Glomerular visceral epithelial cell (primary cell): ENCODE measurements at regions not wholly inside any gene's neighbourhood (a gene's known extent, or its start where the extent isn't known, plus 50 kb on each side); places are given as distances from the start of the nearest gene placed in this dataset.
A peak's percentile ranks its signal among the peaks of the same experiment; 100 is the strongest.
"Not testable (repeated sequence)": the region's sequence is repeated elsewhere in the genome, so short reads cannot be mapped to it uniquely, and the experiment has no call there.

Experiments used
- DNase-seq: peaks from one replicate; pipeline ENCODE4 v3.0.0-alpha.2; 2016; ENCODE audit errors: extremely low spot score

DNA sequence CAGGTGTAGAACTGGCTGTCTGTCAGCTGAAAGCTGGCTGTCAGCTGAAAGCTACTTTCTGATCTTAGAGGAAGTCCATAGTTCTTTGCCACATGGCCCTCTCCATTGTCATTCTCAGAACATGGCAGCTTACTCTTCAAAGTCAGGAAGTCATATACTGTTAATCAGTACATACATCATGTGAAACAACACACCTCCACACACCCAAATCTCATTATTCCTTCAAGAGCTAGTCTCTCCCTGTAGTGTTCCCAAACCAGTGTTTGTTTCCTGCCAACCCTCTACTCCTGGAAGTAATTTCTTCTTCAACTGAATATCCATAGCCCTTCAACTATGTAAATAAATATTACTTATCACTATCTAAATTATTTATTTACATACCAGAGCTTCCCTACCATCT, 58.9 kb downstream of the OR5AK2 start:
- DNase-seq, result no peak

DNA sequence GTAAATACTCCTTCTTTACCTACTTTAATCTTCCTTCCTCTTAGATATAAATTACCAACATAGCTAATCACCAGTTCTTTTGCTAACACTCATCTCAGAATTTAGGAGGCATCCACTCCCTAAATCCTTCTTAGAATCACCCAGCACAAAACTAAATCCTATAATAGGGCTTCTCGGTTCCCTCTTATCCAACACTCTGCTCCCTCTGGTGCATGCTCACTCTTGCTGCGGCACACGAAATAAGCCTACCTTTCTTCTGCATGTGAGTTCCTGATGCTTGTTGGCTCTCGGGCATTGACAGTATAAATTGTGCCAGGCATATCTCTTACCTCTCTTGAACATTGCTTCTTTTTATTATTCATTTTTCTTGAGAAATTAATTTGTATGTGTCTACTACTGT, 61.0 kb downstream of the OR5AK2 start:
- DNase-seq, result no peak

DNA sequence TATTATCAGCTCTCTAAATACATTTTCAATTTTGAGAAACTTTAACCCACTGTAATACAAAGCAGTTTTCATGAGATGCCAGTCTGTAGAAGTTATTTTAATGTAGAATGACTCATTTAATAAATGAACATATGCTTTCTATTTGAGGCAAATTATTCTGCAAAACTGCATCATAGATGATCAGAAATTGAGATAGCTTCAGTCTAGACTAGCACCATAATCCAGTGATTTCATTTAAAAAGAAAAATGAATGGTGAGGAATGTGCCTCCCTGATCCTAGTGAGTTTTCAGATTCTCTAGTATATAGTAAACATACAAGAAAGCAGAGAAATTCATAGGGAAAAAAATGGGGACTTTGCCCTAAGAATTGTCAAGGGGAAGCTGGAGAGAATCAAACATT, 66.1 kb downstream of the OR5AK2 start:
- no peak for DNase-seq

DNA sequence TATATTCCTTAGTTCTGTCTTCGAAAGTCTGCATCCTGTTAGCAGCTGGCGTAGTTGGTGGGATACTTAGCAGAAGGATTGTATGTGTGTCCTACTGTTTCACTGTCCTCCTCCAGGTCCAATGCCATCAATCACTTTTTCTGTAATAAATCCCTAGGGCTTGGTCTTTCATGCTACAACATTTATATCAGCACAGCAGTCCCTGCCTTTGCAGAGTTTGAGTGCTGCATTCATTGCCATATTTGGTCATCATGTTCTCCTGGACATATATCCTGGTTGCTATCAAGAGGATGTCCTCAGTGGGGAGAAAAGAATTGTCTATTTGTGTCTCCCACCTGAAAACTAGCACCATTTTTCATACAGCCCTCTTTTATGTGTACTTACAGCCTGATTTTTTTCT, 67.0 kb downstream of the OR5AK2 start:
- no peak for DNase-seq

DNA sequence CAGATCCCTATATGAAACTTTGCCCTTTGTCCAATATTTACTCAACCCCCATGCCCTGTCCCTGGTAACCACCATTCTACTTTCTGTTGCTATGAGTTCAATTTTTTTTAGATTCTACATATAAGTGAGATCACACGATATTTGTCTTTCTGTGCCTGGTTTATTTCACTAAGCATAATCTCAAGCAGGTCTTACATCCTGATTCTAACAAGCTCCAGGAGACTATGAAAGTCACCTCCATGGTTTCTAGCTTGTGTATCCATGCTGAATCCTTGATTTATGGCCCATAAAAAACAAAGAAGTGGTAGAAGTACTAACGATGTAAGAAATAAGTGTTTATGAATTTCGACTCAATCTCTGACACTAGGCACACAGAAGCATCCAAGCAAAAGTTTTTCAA, 68.0 kb downstream of the OR5AK2 start:
- no peak for DNase-seq

DNA sequence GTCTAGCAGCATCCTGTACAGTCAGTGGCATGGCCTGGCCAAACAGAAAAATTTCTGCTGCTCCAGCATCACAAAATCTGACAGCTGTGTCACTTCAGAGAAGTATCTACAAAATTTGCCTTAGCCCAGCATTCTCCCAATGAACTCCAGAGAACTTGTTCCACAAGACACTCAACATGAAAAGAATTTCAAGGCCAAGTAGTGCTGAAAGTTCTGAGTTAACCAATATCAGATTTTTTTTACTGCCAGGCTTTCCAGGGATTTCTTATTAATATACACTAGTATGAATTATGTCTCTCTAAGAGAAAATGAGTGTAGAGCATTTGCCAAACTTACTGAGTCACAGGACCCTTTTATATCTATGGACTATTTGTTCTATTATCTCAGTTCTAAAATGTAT, 68.8 kb downstream of the OR5AK2 start:
- no peak for DNase-seq

DNA sequence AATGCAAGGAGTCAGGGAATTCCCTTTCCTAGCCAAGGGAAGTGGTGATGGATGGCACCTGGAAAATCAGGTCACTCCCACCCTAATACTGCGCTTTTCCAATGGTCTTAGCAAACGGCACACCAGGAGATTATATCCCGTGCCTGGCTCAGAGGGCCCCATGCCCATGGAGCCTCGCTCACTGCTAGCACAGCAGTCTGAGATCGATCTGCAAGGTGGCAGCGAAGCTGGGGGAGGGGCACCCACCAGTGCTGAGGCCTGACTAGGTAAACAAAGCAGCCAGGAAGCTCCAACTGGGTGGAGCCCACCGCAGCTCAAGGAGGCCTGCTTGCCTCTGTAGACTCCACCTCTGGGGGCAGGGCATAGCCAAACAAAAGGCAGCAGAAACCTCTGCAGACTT, 74.2 kb downstream of the OR5AK2 start:
- not testable (repeated sequence) for DNase-seq

DNA sequence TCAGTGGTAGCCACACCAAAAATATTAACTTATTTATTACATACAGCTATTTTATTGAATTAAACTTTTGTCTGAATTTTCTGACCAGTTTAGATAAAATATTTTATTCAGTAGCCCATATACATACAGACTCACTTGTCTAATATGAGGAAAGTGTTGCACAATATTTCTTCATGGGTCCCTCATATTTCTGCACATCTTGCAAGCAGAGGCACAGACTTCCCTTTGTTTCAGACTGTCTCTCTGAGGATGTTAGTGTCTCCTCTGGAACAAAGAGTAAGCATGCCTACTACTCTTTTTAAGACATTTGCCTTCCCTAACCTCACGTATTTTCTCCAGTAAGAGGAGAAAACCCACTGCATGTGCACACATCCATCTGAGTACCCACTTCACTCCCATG, 81.2 kb downstream of the OR5AK2 start:
- DNase-seq, result no peak

DNA sequence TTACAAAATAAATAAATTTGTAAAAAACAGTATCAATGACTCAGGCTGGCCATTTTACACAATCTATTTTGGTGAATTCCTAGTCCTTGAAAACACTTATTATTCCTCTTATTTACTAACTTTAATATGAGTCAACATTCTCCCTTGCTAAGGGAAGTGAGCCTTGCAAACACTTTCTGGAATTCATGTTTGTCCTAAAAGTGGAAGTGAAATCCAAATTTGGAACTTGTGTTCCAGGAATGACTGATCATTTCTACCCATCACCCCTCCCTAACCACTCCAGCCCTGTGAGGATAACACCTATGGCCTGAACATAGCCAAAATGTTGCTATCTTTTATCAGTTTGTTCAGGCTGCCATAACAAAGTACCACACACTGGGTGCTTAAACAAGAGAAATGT, 83.1 kb downstream of the OR5AK2 start:
- DNase-seq, result no peak

DNA sequence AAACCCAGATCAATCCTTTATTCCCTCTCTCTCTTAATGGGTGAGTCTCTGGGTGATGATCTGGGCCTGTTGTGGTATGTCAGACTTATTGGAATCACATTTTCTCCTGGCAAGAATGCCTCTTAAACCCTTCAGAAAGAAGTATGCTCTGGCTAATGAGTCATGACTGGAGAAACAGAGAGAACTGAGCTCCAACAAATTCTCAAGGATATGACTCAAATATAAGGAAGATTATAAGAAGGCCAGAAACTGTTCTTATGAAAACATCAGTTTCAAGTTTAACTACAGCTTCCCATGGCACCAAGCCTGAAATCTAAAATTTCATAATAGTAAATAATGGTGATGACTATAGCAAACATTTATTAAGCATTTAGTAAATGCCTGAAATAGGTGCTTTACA, 83.9 kb downstream of the OR5AK2 start:
- peak; percentile 80 for DNase-seq

DNA sequence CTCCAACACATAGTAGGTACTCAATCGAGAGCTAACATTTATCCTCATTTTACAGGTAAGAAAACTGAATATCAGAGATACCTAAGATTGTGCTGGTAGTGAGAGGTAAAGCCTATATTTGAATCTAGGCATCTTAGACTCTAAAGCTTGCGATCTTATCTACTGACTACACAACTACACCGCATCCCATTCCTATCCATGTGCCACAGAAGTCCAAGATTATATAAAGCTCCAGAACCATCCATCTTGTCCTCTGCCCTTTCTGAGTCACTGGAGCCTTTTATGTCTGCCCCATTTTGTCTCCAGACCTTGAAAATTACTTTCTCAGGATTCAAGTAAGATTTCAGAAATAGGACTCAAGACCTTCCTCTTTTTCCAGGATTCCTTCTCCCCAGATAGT, 84.4 kb downstream of the OR5AK2 start:
- no peak for DNase-seq

DNA sequence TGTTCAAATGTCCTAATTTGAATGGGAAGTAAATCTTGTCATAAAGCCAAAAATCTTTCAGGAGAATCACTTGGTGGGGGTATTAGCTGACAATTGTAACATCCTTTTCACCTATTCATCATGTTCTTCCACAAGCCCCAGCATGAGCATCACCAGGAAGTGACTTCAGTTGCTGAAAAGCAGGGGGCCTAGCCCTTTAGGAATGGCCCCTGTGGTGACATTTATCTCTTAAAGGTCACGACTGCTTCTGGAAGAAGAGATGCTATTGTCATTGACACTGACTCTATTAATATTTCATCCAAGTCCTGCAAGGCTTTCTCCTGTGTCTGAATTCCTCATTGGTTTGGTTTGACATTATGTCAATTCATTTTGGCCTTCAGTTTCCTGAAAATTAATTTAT, 92.6 kb downstream of the OR5AK2 start:
- DNase-seq, result no peak

DNA sequence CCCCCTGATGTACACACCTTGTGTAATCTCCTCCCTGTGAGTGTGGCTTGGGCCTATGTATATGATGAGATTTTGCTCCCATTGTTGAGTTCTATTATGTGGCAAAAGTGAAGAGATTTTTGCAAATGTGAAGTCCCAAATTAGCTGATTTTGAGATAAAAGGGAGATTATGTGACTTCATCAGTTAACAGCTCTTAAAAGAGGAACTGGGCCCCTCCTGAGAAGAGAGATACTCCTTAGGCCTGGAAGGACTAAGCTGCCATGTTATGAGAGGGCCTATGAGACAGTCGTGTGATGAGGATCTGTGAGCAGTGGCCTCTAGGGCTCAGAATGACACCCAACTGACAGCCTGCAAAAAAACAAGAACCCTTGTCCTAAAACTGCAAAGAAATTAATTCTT, 93.4 kb downstream of the OR5AK2 start:
- no peak for DNase-seq

DNA sequence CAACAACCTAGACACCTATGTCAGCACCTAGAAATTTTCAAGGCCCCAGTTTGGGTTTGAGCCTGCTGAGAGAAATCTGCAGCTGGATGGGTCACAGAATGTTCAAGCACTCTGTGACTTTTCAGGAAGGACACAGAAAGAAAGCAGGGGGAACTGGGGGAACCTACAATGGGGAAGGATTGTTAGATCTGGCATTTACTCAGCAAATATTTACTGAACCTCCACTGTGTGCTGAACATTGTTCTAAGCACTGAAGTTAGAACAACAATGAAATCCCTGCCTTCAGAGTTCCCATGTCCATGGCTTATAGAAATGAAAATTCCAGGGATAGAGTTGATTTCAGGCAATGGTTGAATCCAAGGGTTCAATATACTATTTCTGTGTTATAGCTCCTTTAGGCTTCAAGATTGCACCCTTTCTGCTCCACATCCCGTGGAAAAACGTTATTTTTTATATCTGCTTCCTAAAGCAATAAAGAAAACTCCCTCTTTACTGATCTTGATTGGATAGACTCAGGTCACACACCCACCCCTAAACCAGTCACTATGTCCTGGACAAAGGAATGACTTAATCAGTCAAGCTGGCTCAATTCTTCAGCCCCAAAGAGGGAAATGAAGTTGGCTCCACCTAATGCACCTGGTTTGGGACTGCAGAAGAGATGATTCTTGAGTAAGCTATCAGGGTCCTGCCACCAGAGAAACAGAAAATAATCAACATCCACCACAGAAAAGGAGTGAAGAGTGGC, 95.1 kb downstream of the OR5AK2 start:
- DNase-seq, result no peak

DNA sequence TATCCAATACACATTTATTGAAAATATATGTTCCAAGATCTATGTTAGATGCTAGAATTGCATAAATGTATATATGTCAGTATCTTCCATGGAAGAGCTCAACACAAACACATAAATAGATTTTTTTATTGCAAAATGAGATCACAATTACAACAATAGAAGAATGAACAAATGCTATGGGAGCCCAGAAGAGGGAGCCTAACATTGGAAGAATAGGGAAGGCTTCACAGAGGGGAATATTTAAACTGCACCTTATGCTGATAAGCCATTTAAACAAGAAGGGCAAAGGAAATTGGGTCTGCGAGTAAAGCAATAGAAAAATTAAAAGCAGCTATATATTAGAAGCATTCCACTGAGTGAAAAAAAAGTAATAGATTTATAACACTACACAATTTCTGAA, 96.1 kb upstream of the LRRC55 start:
- no peak for DNase-seq

DNA sequence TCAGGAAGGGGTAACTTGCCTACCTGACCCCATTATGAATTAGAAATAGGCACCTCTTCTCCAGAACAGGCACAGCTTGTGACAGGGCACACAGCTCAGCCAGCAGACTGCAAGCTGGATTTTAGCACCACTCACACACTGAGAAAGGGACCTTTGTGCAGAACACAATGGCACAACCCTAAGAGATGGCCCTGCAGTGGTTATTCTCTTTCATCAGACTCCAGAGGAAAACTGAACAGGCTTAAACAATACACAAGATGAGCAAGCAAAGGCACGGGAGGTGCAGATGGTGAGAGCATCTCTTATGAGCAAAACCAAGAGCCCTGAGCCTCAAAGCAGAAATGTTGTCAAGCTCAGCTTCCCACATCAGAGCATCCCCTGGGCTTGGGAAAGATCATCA, 93.8 kb upstream of the LRRC55 start:
- DNase-seq, result no peak

DNA sequence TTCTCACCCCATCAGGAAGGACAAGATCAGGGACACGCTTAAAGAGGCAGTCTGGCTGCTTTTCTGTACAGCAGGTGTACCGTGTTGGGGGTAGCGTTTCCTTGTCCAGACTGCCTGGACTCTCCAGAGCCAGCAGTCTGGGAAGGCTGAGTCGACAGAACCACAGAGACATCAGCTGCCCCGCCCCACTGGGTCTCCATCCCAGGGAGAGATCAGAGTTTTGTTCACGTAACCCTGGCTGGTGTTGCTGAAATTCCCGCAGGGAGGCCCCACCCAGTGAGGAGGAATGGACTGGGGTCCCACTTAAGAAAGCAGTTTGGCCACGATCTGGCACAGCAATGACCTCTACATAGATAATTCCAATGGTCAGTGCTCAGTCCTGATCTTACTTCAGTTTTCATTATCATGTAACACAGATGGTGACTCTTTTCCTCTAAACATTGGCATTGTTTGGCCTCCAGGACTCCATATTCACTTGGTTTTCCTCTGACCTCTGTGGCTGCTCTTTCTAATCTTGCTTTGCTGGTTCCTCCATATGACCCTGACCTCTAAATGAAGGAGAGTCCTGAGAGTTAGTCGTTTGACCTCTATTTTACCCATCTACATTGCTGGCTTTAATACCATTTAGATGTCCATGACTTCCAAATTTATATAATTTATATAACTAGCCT, 89.6 kb upstream of the LRRC55 start:
- no peak for DNase-seq

DNA sequence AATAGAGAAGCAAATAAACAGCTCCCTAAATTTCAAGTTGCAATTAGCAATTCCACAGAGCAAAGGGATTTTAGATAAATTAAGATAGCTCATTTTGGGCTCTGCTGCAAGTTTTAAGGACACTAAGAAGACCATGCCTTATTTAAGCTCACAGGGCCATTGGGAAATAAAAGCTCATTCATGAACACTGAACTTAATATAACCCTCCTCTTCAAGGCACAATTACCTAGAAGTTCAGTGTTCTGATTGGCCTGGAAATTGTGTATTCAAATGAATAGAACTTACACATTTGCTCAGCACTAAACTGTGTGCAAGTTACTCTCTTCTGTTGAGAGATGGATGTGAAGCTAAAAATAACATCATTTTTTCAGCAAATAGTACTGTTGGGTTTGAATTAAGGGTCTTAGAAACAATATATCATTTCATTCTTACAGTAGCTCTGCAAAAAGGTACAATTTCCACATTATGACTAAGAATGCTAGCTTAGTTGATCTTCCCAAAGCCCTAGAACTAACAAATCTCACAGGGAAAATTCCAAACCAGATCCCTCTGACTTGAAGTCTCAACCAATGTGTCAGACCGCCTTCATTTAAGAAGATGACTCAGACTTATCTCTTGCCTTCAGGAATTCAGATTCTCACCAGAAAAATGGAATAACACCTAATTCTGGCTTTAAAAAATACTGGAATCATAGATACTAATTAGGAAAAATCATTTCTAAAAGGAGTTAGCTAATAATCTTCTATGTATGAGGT, 87.4 kb upstream of the LRRC55 start:
- peak; percentile 23 for DNase-seq

DNA sequence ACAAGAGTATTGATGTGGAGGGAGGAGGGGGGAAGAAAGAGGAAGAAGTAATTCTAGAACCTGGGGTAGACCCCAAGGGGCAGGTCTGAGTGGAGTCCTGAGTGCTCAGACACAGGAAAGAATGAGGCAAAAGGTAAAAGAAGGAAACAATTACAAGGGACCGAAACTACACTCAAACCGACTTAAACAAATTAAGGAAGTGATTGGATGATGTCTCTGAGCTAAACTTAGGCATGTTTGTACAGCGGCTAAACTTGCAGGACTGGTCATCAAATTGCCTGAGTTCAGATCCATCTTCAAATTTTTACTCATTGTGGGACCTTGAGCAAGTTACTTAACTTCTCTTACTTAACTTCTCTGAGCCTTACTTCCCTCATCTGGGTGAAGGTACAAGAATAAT, 86.3 kb upstream of the LRRC55 start:
- DNase-seq, result no peak

DNA sequence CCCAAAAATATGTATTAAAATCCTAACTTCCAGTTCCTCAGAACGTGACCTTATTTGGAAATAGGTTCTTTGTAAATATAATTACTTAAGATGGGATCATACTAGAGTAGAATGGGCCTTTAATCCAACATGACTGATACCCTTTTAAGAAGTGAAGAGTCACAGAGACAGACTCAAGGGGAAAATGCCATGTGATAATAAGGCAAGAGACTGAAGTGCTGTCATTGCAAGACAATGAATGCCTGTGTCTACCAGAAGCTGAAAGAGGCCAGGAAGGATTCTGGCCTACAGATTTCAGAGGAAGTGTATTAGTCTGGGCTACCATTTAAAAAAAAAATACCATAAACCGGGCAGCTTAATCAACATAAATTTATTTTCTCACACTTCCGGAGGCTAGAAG, 85.9 kb upstream of the LRRC55 start:
- DNase-seq, result no peak

DNA sequence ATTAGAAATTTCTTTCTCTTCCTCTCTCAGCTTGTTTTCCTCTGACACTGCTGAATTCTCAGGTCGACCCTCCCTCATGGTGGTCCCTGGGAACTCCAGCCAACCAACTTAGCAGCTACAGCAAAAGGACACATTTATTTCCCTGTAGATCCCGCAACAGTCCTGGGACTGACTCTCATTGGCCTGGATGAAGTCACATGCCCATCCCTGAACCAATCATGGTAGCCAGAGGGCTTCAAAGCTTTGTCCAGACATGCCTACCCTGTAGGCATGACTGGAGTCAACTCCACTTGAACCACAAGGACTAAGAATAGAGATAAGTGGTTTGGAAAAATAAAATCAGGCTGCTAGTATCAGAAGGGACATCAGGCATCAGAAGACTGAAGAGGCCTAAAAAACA, 84.6 kb upstream of the LRRC55 start:
- no peak for DNase-seq

DNA sequence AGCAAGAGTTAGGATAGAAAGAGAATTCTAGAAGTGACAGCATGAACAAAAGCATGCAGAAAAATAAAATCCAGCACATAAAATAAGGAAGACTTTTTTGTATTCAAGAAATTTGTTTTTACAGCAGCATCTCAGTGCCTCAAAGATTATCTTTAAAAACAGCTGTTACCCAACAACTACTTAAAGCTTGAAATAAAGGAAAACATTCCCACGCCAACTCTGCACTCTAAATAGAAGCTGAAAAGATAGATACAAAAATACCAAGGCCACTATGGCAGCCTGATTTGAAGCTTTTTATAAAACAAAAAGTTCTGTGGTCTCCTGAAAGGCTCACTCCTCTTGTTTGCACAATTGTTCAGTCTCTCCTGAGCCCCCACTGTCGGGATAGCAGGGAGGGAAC, 83.6 kb upstream of the LRRC55 start:
- no peak for DNase-seq
